D721Med (cell line): ENCODE measurements at regions not wholly inside any gene's neighbourhood (a gene's known extent, or its start where the extent isn't known, plus 50 kb on each side); places are given as distances from the start of the nearest gene placed in this dataset.

ENCODE experiments used
- DNase-seq: peaks from one replicate; pipeline ENCODE4 v3.0.0; 2011; ENCODE audit warnings: low spot score; ENCODE audit not compliant: insufficient read length
- FAIRE-seq: peaks from 2 replicates; lab custom pipeline; 2011; peaks lifted over from hg19 to GRCh38; lab: Jason Lieb, UNC
- CTCF ChIP-seq: IDR thresholded peaks from 2 replicates; pipeline ENCODE4 v1.5.1; 2012; ENCODE audit warnings: mild to moderate bottlenecking, control low read depth; ENCODE audit not compliant: insufficient read depth; ENCODE audit errors: missing control alignments

GRCh38 chr2:8078705-8079104, 603.2 kb upstream of the ID2 start:
- DNase-seq (no peak), FAIRE-seq (no peak)
- TF ChIP-seq CTCF, result no peak

- no peak for FAIRE-seq
- TF ChIP-seq CTCF, result no peak
- no peak for DNase-seq
Measured at GRCh38 chr2:8080063-8080462, 601.8 kb upstream of the ID2 start.

- no peak for DNase-seq
- no peak for FAIRE-seq
- no peak for TF ChIP-seq CTCF
Measured at GRCh38 chr2:8081130-8081529, 600.7 kb upstream of the ID2 start.

- no peak for DNase-seq
- no peak for TF ChIP-seq CTCF
- no peak for FAIRE-seq
Measured at GRCh38 chr2:8082840-8083239, 599.0 kb upstream of the ID2 start.

- DNase-seq (no peak), FAIRE-seq (no peak)
- no peak for TF ChIP-seq CTCF
Measured at GRCh38 chr2:8086357-8086756, 595.5 kb upstream of the ID2 start.

- no peak for TF ChIP-seq CTCF
- FAIRE-seq (no peak), DNase-seq (no peak)
Measured at GRCh38 chr2:8086796-8087479, 594.9 kb upstream of the ID2 start.

GRCh38 chr2:8087480-8087840, 594.4 kb upstream of the ID2 start:
- FAIRE-seq (no peak), DNase-seq (no peak)
- no peak for TF ChIP-seq CTCF
